Testis (tissue), 2 donors: ENCODE measurements at regions not wholly inside any gene's neighbourhood (a gene's known extent, or its start where the extent isn't known, plus 50 kb on each side); places are given as distances from the start of the nearest gene placed in this dataset.

Experiments used
- CTCF ChIP-seq, 3 experiments: fragments of 450-650 bp in 2 of 3; fragments of 200-600 bp in 1 of 3; sonication (generic) in 1 of 3; IDR thresholded peaks; one replicate each; pipeline ENCODE4 v1.5.1; 2016 to 2019; ENCODE audit warnings: antibody characterized with exemption in 3 of 3, mild to moderate bottlenecking in 2 of 3, moderate library complexity in 1 of 3
- POLR2A ChIP-seq: fragments of 450-650 bp; IDR thresholded peaks from one replicate; pipeline ENCODE4 v1.6.1; 2017; ENCODE audit warnings: antibody characterized with exemption, mild to moderate bottlenecking, moderate library complexity

GRCh38 chr4:188242041-188242440 lies 102.8 kb downstream of the TRIML1 start:
- TF ChIP-seq CTCF (IDR thresholded peaks at IDR 0.05), result no peak
- TF ChIP-seq POLR2A, result no peak
